GM19035 (cell line): ENCODE measurements at regions not wholly inside any gene's neighbourhood (a gene's known extent, or its start where the extent isn't known, plus 50 kb on each side); places are given as distances from the start of the nearest gene placed in this dataset.

ENCODE experiments used
- ATAC-seq: cut with Tn5 transposase; IDR thresholded peaks from one replicate; pipeline ENCODE4 v1.9.1; 2021; ENCODE audit not compliant: unreplicated experiment

GRCh38 chr2:64850642-64851041, 138.6 kb upstream of the SLC1A4 start:
- ATAC-seq = no peak

GRCh38 chr2:64852771-64853241, 136.4 kb upstream of the SLC1A4 start:
- ATAC-seq = no peak

GRCh38 chr2:64853306-64853705, 135.9 kb upstream of the SLC1A4 start:
- no peak for ATAC-seq

GRCh38 chr2:64853894-64854293, 135.3 kb upstream of the SLC1A4 start:
- ATAC-seq = no peak

GRCh38 chr2:64854773-64855237, 134.4 kb upstream of the SLC1A4 start:
- ATAC-seq = no peak

- ATAC-seq = no peak
Observed at GRCh38 chr2:64857581-64858471, 131.4 kb upstream of the SLC1A4 start.

- no peak for ATAC-seq
Observed at GRCh38 chr2:64858541-64859311, 130.5 kb upstream of the SLC1A4 start.

GRCh38 chr2:64859312-64860212, 129.6 kb upstream of the SLC1A4 start:
- ATAC-seq = no peak

- no peak for ATAC-seq
Observed at GRCh38 chr2:64860276-64860885, 128.8 kb upstream of the SLC1A4 start.

- ATAC-seq = no peak
Observed at GRCh38 chr2:64860936-64861335, 128.3 kb upstream of the SLC1A4 start.

GRCh38 chr2:64861452-64862397, 127.5 kb upstream of the SLC1A4 start:
- no peak for ATAC-seq

GRCh38 chr2:64862623-64863022, 126.6 kb upstream of the SLC1A4 start:
- ATAC-seq = no peak

GRCh38 chr2:64863097-64863820, 125.9 kb upstream of the SLC1A4 start:
- no peak for ATAC-seq

- peak; percentile 57 for ATAC-seq
Observed at GRCh38 chr2:64865073-64865830, 123.9 kb upstream of the SLC1A4 start.

- no peak for ATAC-seq
Observed at GRCh38 chr2:64865831-64866345, 123.3 kb upstream of the SLC1A4 start.

- ATAC-seq = no peak
Observed at GRCh38 chr2:64866797-64867196, 122.4 kb upstream of the SLC1A4 start.

GRCh38 chr2:64867253-64867996, 121.8 kb upstream of the SLC1A4 start:
- no peak for ATAC-seq
